ENCODE measurements at regions not wholly inside any gene's neighbourhood (a gene's known extent, or its start where the extent isn't known, plus 50 kb on each side); places are given as distances from the start of the nearest gene placed in this dataset.
"Not testable (repeated sequence)": the region's sequence is repeated elsewhere in the genome, so short reads cannot be mapped to it uniquely, and the experiment has no call there.

DNA sequence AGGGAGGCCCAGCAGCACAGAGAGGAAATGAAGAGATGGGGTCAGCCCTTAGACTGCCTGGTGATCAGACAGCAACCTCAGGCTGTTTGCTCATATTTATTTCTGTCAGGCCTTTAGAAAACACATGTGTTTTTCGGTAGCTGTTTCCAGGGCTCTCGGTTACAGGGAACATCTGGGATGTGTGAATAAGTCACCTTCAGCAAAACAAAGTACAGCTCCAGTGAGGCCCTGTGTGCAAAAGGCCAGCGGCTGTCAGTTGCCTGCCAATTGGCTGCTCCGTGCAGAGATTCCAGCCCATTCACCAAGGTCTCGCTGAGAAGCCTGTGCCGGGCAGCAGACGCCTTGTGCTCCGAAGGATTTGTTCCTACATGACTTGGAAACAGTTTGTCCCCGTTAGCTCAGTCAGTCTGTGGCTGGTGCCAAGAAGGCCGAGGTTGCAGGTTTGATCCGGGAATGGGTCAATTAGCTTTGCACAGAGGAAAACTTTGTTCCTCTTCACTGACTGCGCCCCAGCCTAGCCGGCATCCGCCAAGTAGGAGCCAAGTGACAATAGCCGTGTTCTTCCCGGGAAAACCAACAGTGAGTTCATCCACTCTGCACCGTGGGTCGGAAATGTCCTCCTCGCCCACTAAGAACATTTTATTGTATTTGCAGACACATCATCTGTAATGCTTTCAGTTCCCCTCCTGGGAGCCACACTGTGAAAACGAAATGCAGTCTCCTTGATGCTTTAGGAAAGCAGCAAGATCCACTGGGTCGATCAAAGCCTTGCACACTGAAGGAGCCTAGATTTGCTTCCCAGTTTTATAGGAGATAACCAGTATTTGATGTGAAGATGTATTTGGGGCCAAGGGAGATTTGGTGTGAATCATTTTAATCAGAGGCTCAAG is 315.4 kb upstream of the CDYL start:
- peak; percentile 33 for DNase-seq (ENCODE audit: low read depth)

GRCh38 chr6:4459996-4460395 is 316.2 kb upstream of the CDYL start:
- DNase-seq (ENCODE audit: low read depth), result peak; percentile 21

DNA sequence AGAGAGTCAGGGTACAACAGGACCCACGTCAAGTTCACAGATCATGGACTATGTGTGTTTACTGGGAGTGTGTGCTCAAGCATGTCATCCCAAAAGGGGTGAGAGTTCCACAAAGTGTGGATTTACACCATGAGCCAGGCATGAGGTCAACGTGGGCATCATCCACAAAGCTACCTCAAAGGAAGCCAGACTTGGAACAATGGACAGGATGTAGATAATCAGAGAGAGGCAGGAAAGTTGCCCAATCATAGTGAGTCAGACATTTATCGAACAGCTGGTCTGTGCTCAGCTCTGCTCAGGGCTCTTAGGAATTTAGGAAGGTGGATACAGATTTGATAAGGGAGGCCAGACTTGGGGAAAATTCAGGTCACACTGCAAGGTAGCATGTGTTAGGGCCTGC is 317.2 kb upstream of the CDYL start:
- peak; percentile 86 for DNase-seq (ENCODE audit: low read depth)

- no peak for DNase-seq (ENCODE audit: low read depth)
Measured at GRCh38 chr6:4451718-4452117, 316.3 kb upstream of the ECI2 start.

DNA sequence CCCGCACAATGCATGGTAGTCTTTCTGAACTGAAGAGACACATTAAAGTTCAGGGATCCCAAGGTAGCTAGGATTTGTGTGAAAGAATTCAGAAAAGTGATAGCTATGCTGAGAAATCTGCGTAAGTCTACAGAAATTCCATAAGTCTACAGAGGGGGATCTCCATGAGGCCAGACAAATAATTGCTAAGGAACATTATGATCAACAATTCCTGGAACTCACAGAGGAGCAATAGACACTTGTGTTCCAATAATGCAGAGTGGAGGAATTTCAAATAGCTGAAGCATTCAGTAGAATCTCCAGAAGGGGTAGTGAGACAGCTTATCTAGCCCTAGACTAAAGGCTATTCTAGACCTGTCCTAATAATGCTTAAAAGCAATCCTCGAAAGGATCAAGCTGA is 315.7 kb upstream of the ECI2 start:
- no peak for DNase-seq (ENCODE audit: low read depth)

- no peak for DNase-seq (ENCODE audit: low read depth)
Measured at GRCh38 chr6:4450237-4450636, 314.9 kb upstream of the ECI2 start.

DNA sequence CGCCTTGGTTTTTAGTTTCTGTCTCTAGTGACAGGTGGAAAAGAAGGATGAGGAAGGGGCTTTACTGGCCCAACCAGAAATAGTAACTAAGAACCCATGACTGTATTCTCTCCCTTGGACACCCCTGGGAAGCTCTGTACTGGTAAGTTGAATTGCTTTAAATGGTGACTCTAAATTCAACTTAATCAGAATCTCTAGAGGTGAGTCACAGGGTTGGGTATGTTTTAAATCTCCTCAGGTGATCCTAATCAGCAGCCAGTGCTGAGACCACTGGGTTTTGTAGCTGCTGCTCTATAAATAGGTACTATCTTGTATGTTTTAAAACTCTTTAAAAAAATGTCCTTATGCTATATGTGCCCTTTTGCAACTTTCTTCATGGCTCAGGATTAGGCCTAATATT is 314.0 kb upstream of the ECI2 start:
- DNase-seq (ENCODE audit: low read depth), result no peak

GRCh38 chr6:4448841-4449240 is 313.5 kb upstream of the ECI2 start:
- no peak for DNase-seq (ENCODE audit: low read depth)

DNA sequence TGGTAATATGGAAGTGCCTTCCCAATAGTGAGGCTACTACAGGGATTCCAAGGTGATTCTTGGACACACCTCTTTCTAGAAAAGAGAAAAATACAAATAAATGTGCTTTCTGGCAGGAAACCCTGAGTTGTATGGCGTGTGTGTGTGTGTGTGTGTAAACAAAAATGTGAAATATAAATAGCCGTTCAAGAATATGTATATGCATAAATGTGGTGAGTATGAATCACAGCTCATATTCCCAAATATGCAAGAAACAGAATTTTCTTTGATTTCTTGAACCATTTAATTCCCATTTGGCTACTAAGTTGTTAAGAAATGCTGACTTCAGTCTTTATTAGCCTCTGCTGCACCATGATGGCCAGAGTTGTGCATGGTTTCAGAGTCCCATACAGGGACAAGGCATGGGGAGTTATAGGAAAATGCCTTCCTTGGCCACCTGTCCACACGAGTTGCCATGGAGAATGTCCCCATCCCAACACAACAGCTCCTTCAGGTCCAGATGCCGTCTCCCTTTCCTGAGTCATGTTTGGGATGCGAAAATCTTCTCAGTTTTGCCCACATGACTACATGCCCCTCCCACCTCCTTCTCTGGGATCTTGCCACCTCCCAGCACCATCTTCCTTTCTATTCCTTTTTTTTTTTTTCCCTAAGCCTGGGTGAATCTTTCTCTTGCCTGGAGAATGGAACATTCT is 312.4 kb upstream of the ECI2 start:
- DNase-seq (ENCODE audit: low read depth), result peak; percentile 36

- DNase-seq (ENCODE audit: low read depth), result peak; percentile 24
Measured at GRCh38 chr6:4446982-4447381, 311.6 kb upstream of the ECI2 start.

GRCh38 chr6:4441981-4442434 is 306.6 kb upstream of the ECI2 start:
- no peak for DNase-seq (ENCODE audit: low read depth)

GRCh38 chr6:4439159-4439558 is 303.8 kb upstream of the ECI2 start:
- DNase-seq (ENCODE audit: low read depth), result no peak

- DNase-seq (ENCODE audit: low read depth), result no peak
Measured at GRCh38 chr6:4437342-4437741, 302.0 kb upstream of the ECI2 start.

- DNase-seq (ENCODE audit: low read depth), result no peak
Measured at GRCh38 chr6:4435981-4436445, 300.6 kb upstream of the ECI2 start.

DNA sequence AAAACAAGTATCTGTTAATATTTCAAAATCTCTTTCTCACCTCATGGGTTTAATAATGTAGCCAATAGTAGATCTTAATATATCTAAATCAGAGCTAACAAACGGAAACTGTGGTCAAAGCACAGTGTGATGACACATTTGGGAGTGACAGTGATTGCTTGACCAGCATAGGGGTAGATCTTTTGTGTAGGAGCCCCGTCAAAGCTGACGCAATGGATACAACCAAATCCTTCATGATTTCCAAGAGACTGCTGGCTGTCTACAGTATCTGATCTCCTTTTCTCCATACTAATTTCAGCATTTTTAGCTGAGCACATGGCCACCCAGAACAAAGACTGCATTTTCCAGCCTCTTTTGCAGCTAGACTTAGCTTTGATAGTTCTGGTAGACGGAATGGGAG is 299.3 kb upstream of the ECI2 start:
- no peak for DNase-seq (ENCODE audit: low read depth)

DNA sequence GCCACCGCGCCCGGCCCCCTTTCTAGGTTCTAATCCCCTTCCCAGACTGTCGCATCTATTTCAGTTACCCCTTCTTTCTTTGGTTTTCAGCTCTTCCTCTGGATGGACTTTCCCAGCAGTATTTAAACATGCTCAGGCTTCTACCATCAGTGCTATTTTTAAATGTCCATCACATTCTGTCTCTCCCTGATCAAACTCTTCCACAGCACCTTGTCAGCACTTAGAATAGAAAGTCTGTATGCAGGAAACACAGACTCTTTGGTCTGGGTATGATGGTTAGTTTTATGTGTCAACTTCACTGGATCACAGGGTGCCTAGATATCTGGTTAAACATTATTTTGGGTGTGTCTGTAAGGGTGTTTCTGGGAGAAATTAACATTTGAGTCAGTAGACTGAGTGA is 297.8 kb upstream of the ECI2 start:
- DNase-seq (ENCODE audit: low read depth), result no peak

DNA sequence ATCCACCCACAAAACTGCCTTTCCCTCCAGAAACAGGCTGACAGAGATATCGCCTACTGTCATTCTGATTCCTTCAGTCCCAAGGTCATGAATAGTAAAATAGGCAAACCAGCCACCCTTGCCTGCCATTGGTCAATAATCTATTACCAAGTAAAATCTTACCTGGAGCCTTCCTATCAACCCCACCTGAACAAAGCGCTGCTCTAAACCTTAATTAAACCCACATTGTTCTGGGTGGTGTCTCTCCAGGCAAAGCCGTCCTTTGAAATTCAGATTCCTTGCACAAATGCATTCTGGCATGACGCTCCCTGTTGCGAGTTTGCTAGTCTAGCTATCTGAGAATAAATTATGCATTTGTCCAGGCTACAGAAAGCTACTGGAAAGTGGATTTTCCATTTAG is 291.6 kb upstream of the ECI2 start:
- no peak for DNase-seq (ENCODE audit: low read depth)

- DNase-seq (ENCODE audit: low read depth), result no peak
Measured at GRCh38 chr6:4421837-4422236, 286.5 kb upstream of the ECI2 start.

DNA sequence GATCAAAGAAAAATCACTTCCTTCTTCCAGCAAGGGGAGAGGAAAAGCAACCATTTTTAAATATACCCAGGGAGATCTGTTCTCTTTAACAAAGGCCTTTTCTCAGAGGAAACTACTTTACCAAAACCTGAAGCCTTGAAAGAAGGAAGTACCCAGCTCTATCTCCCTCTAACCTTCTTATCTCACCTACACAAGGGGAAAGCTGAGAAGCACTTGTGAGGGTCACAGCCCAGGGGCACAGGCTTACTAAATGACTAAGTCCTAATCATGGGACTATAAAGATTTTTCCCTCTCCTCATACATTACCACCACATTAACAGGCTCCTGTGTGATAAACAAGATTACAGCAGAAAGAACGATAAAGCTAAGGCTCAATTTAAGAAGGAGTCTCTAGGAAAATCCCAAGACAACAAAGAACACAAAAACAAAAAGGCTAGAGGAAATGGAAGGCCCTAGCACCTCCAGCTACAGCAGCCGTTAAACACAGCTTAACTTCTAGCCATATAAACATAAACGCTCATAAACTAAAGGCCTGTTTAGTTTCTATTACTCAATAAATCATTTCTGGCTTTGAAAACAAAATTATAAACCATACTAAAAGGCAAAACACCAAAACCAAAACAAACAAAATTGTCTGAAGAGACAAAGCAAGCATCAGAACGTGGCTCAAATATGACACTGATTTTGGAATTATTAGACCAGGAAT is 284.9 kb upstream of the ECI2 start:
- DNase-seq (ENCODE audit: low read depth), result no peak

DNA sequence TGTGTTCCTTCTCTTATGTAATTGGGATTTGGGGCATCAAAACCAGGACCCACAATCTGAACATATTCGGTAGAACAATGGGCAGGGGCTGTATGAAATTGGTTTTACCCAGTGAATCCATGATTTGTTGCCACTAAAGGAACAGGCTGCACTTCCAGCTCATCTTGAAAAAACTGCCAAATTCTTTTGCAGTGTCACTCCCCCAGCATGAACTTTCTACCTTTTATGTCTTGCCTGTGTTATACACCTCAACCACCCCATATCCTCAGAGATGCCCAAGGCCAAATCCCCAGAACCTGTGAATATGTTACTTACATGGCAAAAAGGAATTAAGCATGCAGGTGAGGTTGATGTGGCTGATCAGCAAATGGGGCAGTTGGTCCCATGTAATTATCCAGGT is 280.2 kb upstream of the ECI2 start:
- no peak for DNase-seq (ENCODE audit: low read depth)

DNA sequence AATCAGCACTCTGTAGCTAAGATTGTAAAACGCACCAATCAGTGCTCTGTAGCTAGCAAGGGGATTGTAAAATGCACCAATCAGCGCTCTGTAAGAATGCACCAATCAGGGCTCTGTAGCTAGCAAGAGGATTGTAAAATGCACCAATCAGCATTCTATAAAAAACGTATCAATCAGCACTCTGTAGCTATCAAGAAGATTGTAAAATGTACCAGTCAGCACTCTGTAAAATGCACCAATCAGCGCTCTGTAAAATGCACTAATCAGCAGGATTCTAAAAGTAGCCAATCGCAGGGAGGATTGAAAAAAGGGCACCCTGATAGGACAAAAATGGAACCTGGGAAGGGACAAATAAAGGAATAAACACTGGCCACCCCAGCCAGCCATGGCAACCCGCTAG is 278.7 kb upstream of the ECI2 start:
- not testable (repeated sequence) for DNase-seq (ENCODE audit: low read depth)

- no peak for DNase-seq (ENCODE audit: low read depth)
Measured at GRCh38 chr6:4413073-4413472, 277.7 kb upstream of the ECI2 start.

DNA sequence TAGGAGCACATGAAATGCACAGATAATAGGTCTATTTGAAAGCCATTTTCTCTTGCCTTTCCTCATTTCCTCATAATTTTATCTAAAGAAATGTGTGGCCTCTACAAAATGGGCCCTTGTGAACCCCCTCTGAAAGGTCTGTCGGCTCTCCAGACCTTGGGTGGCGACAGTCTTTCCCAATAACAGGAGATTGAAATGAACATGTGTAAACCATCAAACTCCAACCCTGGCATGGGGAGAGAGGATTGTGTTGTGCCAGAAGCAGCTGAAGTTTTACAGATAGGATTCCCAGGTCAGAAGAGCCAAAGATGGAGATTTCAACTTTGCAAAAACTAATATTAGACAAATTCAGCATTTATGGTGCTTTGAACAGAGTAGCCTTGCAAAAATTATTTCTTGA is 277.1 kb upstream of the ECI2 start:
- no peak for DNase-seq (ENCODE audit: low read depth)
